ENCODE measurements at regions not wholly inside any gene's neighbourhood (a gene's known extent, or its start where the extent isn't known, plus 50 kb on each side); places are given as distances from the start of the nearest gene placed in this dataset.
"Not testable (repeated sequence)": the region's sequence is repeated elsewhere in the genome, so short reads cannot be mapped to it uniquely, and the experiment has no call there.

DNA sequence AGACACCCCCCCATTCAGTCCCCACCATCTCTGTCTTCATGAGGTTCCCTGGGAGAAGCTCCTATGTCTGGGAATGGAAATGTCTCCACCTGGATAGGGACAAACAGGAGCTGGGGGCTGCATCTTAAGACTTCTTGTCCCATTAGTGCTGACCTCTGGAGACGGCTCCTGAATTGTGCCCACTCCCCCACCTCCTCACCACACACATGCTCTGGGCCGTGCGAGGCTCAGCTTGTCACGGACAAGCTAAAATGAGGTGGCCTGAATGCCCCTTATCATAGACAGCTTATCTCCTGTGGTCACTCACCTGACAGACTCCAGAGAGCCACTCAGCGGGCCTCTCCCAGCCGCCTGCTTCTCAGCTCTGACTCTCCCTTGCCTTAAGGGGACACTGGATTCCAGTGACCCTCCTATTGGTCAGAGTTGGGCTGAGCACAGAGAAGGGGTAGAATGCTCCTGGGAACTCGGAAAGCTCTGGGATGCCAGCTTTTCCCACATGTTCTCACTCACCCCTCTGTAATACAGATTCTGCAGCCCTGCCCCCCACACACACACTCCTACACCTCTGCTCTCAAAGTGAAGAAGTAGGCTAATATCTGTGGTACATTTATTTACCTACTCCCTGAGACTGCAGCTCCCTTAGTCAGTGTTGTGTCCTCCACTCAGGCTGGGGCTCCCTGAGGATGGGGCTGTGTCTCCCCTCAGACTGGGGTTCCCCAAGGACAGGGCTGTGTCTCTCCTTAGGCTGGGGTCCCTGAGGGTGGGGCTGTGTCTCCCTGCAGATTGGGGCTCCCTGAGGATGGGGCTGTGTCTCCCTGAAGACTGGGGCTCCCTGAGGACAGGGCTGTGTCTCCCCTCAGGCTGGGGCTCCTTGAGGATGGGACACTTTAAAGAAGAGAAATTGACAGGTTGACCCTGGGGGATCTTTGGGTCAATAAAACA is 167.5 kb downstream of the VEGFA start:
- DNase-seq (ENCODE audit: low spot score) = no peak

DNA sequence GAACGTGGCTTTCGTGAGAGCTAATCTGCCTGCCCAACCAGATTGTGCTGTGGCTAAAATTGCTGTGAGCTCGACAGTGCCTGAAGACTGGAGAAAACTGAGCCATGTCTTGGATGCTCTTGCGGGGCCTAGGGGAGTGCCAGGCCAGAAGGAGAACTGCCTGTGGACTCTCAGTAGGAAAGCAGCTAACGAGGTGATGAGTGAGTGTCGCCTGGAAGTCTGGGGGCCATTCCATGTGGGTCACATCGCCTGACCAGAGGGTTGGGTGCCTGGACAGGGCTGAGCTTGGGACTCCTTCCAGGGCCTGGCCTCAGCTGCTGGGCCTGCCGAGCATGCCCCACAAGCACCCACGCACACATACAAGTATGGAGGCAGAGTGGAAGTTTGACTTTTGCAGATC is 166.5 kb downstream of the VEGFA start:
- DNase-seq (ENCODE audit: low spot score) = no peak

DNA sequence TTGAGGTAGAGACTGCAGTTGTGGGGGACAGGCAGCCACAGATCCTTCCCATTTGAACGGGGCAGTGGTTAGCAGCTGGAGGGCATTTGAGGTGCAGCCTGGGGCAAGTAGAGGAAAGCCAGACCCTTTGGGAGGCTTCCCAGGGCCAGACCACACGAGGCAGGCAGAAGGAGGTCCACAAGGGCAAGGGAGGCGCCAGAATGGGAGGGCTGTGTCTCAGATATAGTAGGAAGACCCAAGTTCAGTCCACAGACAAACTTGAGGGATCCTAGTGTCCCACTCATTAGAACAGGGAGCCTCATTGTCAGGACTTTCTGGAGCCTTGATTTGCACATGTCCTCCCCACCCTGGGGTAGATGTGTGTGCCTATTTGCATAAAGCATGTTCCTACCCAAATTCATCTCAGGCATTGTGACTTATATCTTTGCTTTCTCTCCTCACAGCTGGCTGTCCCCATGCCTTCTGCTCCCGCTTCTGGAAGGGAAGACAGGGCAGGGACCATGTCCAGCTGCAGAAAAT is 166.0 kb downstream of the VEGFA start:
- no peak for DNase-seq (ENCODE audit: low spot score)

DNA sequence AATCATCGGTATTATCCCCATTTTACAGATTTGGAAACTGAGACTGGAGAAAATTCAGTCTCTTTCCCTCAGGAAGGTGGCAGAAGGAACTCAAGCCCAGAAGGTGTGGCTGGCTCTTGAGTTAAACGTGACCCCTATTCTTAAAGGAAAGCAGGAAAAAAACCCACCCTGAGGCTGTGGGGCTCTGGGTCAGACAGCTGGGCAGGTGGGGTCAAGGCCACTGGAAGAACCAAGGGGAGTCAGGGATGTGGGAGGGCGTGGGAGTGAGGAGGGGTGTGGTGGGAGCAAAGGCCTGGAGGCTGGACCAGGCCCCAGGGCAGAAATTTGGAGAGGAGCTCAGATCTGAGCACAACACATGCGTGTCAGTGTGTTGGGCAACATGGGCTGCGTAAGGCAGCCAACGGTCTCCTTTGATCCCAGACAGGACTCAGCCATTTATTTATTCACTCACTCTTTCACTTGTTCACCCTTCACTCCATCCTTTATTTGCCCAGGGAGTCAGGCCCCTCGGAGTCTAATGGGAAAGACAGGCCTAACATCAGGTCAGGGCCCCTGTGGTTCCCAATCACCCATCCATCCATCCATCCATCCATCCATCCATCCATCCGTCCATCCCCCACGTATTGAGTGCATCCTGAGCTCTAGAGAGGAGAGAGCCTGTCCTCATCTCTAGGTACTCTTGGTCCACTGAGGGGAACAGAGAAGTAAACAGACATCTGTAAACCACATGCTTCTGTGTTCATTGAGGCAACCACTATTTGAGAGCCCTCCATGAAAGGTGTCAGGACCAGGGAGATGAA is 165.0 kb downstream of the VEGFA start:
- DNase-seq (ENCODE audit: low spot score) = no peak

GRCh38 chr6:43934183-43934802 is 164.3 kb downstream of the VEGFA start:
- DNase-seq (ENCODE audit: low spot score) = no peak

DNA sequence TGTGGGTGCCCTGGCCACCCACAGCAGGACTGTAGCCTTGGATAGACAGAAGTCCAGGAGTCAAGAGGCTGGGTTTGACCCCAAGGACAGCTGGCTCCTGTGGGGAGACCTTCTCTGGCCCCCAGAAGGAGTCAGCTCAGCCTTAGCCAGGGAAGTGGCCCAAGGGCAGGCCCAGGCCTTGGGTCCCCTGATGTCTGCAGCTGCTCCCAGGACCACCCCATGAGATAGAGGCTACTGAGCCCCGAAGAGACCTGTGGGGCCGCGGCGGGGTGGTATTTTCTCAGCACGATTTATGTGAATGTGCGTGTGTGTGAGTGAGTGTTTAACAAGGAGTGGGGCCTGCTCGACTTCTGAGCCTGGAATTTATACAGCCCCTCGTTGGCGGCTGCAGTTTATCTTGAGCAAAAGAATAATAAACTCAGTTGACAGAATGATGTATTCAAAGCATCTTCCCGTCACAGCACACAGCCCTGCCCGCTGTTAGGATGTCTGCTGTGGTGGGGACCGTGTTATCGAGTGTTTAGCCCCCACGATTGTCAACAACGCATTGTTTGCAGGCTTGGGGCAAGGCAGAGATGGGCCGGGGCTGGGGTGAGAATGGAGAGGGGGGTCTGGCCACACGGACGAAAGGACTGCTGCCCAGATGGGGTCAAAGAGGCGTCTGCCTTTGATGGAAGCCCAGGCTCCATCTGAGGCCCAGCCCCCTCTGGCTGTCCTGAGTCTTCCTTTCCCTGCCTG is 163.3 kb downstream of the VEGFA start:
- DNase-seq (ENCODE audit: low spot score) = peak; percentile 70

DNA sequence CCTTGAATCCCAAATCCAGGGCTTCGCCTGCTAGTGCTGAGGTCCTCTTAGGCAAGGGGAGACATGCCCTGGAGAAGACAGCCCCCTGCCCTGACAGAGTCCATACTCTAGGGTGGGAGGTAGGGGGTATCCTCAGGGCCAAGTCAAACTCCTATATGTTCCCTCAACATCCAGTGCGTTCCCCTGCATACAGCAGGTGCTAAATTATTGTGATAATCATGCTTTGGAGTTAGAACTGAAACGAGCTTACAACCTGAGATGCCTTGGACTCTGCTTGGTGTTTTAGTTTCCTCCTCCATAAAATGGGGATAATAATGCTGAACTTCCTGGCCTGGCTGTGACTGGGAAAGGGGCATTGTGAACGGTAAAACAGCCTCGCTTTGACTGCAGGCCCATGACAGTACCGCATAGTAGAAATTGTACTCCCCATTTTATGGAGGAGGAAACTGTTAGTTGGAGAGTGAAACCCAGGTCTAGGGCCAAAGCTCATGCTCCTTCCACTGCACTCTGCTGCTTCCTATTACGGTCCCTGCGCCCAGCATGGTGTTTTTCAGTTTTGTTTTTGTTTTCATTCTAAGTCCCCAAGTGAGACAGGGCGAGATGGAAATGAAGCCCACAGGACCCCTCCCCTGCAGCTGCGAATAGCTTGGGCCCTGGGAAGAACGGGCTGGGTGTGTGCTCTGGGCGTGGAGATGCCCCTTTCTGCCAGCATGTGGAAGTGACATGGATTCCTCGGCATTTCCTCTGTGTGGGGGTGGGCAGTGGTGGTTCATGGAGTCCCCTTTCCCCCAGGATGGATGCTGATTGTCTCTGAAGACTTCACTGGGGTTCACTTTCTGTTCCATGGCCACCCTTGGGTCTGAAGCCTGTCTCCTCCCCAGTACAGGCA is 162.5 kb downstream of the VEGFA start:
- DNase-seq (ENCODE audit: low spot score) = no peak

- DNase-seq (ENCODE audit: low spot score) = no peak
Observed at GRCh38 chr6:43931201-43931600, 161.2 kb downstream of the VEGFA start.

DNA sequence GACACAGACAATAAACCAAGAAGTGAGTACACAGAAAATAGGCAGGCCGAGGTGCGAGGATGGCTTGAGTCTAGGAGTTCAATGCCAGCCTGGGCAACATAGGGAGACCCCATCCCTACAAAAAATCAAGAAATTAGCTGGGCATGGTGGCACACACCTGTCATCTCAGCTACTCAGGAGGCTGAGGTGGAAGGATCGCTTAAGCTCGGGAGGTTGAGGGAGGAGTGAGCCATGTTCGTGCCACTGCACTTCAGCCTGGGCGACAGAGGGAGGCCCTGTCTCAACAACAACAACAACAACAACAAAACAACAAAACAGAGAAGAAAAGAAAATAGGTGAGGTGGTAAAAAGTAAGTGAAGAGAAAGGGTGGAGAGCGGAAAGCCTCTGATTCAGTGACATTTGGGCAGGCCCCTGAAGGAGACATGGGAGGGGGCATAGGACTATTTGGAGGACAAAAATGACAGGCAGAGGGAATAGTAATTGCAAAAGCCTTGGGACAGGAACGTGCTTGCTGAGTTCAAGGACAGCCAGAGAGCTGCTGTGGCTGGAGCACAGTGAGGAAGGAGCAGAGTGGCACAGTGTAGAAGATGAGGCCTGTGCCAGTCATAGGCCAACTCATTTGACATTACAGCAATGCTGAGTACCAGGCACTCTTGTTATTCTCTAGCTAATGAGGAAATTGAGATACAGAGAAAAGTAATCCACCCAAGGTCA is 160.6 kb downstream of the VEGFA start:
- DNase-seq (ENCODE audit: low spot score) = no peak

DNA sequence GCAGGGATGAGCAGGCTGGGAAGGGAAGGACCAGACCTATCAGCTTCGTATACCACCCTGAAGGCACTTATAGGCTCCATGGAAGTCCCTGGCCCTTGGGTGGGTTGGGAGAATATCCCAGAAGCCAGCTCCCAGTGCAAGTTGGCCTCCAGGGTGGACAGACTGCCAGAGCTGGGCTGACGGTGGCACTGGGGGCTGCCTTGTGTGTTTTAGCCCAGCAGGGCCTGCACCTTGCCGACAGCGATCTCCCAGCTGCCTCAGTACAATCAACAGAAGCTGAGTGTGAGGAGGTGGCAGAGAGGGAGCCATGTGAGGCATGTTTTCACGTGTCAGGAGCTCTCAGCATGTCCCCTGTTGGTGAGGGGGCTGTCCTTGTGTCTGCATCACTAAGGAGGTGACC is 159.5 kb downstream of the VEGFA start:
- DNase-seq (ENCODE audit: low spot score) = no peak

DNA sequence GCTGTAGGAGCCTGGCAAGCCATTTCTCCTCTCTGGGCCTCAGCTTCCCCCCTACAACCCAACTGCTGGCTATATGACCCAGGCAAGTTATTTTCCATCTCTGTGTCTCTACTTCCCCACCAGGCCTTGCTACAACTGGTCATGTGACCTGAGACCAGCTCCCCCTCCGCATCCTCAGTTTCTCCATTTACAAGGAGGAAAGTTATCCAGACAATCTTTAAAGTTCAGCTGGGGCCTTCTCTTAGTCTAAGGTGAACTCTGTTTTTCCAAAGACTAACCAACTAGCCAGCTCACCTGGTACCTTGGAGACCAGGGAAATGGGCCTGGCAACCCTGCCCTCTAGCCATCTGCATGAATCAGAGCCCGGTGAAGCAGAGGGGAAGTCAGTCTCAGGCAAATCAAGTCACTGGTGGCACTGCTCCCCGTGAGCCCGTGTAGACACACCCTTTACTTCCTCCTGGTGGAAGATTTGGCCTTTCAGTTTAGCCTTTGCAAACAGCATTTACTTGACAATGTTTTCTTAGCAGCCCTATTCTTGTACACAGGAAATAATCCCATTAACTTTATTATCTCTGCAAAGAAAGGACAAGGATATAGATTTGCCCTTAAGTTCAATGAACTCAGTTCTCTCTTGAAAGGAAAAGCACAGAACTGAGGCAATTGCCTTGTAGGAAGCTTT is 157.7 kb downstream of the VEGFA start:
- no peak for DNase-seq (ENCODE audit: low spot score)

- peak; percentile 79 for DNase-seq (ENCODE audit: low spot score)
Observed at GRCh38 chr6:43926634-43927531, 156.9 kb downstream of the VEGFA start.

DNA sequence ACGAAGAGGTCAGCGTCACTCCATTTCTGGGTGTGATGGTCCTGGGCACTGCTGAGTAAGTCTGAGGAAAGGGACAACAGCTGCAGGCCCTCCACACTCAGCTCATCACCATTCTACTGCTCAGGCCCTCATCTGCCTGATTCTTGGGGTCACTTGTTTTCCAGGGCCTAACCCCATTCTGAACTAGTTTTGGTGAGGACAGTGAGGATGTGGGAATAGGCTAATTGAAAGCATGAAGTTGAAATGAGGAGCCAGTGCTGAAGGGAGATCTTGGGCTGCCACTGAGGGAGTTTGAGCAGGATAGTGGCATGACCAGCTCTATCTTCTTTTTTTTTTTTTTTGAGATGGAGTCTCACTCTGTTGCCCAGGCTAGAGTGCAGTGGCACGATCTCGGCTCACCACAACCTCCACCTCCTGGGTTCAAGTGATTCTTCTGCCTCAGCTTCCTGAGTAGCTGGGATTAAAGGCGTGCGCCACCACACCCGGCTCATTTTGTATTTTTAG is 155.7 kb downstream of the VEGFA start:
- DNase-seq (ENCODE audit: low spot score) = not testable (repeated sequence)

DNA sequence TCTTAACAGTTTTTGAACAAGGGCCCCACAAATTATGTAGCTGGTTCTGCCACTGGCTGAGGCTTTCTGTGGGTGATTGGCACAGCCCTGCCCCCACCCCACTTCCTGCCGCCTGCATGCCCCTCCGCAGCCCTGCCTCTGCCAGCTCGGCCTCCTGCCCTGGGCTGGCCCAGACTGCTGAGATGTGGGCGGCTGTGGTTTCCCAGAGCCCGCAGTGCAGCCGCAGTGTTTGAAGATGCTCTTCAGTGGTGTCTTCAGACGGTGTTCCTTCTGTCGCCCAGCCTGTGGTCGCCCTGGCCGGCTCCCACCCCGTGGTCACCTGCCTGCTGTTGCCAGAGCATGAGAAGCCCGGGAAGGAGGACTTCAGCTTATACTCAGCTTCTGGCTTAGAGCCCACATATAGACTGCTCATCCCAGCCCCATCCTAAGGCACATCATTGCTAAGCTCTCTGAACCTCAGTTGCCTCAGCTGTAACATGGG is 154.3 kb downstream of the VEGFA start:
- DNase-seq (ENCODE audit: low spot score) = no peak

GRCh38 chr6:43923376-43924221 is 153.6 kb downstream of the VEGFA start:
- no peak for DNase-seq (ENCODE audit: low spot score)

All from umbilical cord (tissue), 1 donor.